HCEC 1CT (cell line): ENCODE measurements at regions not wholly inside any gene's neighbourhood (a gene's known extent, or its start where the extent isn't known, plus 50 kb on each side); places are given as distances from the start of the nearest gene placed in this dataset.
"Not testable (repeated sequence)": the region's sequence is repeated elsewhere in the genome, so short reads cannot be mapped to it uniquely, and the experiment has no call there.

ENCODE experiments used
- DNase-seq: peaks from one replicate; pipeline ENCODE4 v3.0.0-alpha.2; 2017

- DNase-seq: no peak
Observed at GRCh38 chr4:29710519-29710918, 1009.6 kb upstream of the PCDH7 start.

- DNase-seq: no peak
Observed at GRCh38 chr4:29711226-29711625, 1008.9 kb upstream of the PCDH7 start.

GRCh38 chr4:29717287-29718057, 1002.7 kb upstream of the PCDH7 start:
- DNase-seq: no peak

GRCh38 chr4:29718136-29718535, 1002.0 kb upstream of the PCDH7 start:
- no peak for DNase-seq

GRCh38 chr4:29722253-29722652, 997.9 kb upstream of the PCDH7 start:
- no peak for DNase-seq

GRCh38 chr4:29726938-29727337, 993.2 kb upstream of the PCDH7 start:
- no peak for DNase-seq

- DNase-seq: no peak
Observed at GRCh38 chr4:29734343-29735213, 985.6 kb upstream of the PCDH7 start.

GRCh38 chr4:29756966-29757365, 963.2 kb upstream of the PCDH7 start:
- no peak for DNase-seq

GRCh38 chr4:29762151-29762550, 958.0 kb upstream of the PCDH7 start:
- no peak for DNase-seq

GRCh38 chr4:29770627-29771026, 949.5 kb upstream of the PCDH7 start:
- DNase-seq: no peak

- not testable (repeated sequence) for DNase-seq
Observed at GRCh38 chr4:29788123-29788522, 932.0 kb upstream of the PCDH7 start.

GRCh38 chr4:29805245-29805644, 914.9 kb upstream of the PCDH7 start:
- no peak for DNase-seq

- no peak for DNase-seq
Observed at GRCh38 chr4:29805916-29806480, 914.2 kb upstream of the PCDH7 start.

- no peak for DNase-seq
Observed at GRCh38 chr4:29817961-29818360, 902.2 kb upstream of the PCDH7 start.

GRCh38 chr4:29829067-29829466, 891.1 kb upstream of the PCDH7 start:
- no peak for DNase-seq

- DNase-seq: no peak
Observed at GRCh38 chr4:29852537-29852936, 867.6 kb upstream of the PCDH7 start.

- no peak for DNase-seq
Observed at GRCh38 chr4:29853833-29854232, 866.3 kb upstream of the PCDH7 start.

GRCh38 chr4:29861307-29861706, 858.9 kb upstream of the PCDH7 start:
- no peak for DNase-seq

GRCh38 chr4:29867412-29867811, 852.8 kb upstream of the PCDH7 start:
- DNase-seq: no peak

- no peak for DNase-seq
Observed at GRCh38 chr4:29900336-29900735, 819.8 kb upstream of the PCDH7 start.

GRCh38 chr4:29908276-29908675, 811.9 kb upstream of the PCDH7 start:
- DNase-seq: no peak

GRCh38 chr4:29927895-29928294, 792.3 kb upstream of the PCDH7 start:
- no peak for DNase-seq

GRCh38 chr4:29948451-29948850, 771.7 kb upstream of the PCDH7 start:
- no peak for DNase-seq

- no peak for DNase-seq
Observed at GRCh38 chr4:29948858-29949257, 771.3 kb upstream of the PCDH7 start.
